ENCODE measurements at regions not wholly inside any gene's neighbourhood (a gene's known extent, or its start where the extent isn't known, plus 50 kb on each side); places are given as distances from the start of the nearest gene placed in this dataset.

DNA sequence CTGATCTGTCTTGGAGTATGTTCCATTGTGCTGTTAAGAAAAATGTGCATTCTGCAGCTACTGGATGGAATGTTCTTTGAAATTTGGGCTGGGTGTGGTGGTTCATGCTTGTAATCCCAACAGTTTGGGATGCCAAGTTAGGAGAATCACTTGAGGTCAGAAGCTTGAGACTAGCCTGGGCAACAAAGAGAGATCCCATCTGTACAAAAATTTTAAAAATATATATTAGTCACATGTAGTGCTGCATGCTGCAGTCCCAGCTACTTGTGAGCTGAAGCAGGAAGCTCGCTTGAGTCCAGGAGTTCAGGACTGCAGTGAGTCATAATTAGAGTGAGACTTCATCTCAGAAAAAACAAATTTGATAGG lies 62.8 kb upstream of the PLSCR4 start:
- TF ChIP-seq ZC3H10 (CRISPR knock-in tag; IDR thresholded peaks at IDR 0.05) (no peak), ESRRG (CRISPR knock-in tag; IDR thresholded peaks at IDR 0.05) (no peak), ZFP30 (CRISPR knock-in tag; IDR thresholded peaks at IDR 0.05) (no peak), ZNF70 (CRISPR knock-in tag; IDR thresholded peaks at IDR 0.05) (no peak), ARNTL (CRISPR knock-in tag; IDR thresholded peaks at IDR 0.05; ENCODE audit: borderline replicate concordance, low read depth) (no peak), ZFP3 (CRISPR knock-in tag; IDR thresholded peaks at IDR 0.05) (no peak), ZNF565 (CRISPR knock-in tag; conservative IDR thresholded peaks at IDR 0.05; ENCODE audit: low read depth) (no peak)
- TF ChIP-seq, protein P1, sequence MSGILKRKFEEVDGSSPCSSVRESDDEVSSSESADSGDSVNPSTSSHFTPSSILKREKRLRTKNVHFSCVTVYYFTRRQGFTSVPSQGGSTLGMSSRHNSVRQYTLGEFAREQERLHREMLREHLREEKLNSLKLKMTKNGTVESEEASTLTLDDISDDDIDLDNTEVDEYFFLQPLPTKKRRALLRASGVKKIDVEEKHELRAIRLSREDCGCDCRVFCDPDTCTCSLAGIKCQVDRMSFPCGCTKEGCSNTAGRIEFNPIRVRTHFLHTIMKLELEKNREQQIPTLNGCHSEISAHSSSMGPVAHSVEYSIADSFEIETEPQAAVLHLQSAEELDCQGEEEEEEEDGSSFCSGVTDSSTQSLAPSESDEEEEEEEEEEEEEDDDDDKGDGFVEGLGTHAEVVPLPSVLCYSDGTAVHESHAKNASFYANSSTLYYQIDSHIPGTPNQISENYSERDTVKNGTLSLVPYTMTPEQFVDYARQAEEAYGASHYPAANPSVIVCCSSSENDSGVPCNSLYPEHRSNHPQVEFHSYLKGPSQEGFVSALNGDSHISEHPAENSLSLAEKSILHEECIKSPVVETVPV (CRISPR knock-in tag; IDR thresholded peaks at IDR 0.05) = no peak
- TF ChIP-seq, protein P2, sequence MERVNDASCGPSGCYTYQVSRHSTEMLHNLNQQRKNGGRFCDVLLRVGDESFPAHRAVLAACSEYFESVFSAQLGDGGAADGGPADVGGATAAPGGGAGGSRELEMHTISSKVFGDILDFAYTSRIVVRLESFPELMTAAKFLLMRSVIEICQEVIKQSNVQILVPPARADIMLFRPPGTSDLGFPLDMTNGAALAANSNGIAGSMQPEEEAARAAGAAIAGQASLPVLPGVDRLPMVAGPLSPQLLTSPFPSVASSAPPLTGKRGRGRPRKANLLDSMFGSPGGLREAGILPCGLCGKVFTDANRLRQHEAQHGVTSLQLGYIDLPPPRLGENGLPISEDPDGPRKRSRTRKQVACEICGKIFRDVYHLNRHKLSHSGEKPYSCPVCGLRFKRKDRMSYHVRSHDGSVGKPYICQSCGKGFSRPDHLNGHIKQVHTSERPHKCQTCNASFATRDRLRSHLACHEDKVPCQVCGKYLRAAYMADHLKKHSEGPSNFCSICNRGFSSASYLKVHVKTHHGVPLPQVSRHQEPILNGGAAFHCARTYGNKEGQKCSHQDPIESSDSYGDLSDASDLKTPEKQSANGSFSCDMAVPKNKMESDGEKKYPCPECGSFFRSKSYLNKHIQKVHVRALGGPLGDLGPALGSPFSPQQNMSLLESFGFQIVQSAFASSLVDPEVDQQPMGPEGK (CRISPR knock-in tag; IDR thresholded peaks at IDR 0.05; ENCODE audit: borderline replicate concordance) = no peak
